IMR-90 (cell line): ENCODE measurements at regions not wholly inside any gene's neighbourhood (a gene's known extent, or its start where the extent isn't known, plus 50 kb on each side); places are given as distances from the start of the nearest gene placed in this dataset.

Experiments used
- ATAC-seq: fragments of 200-7000 bp; cut with Tn5 transposase; 2 replicates; pipeline ENCODE4 v1.9.1; 2020; ENCODE audit warnings: low read depth, mild to moderate bottlenecking, moderate library complexity
- BruUV-seq: library from RNA; stranded (reverse); fragments of 400-500 nt; replicated peaks from 2 replicates; lab custom pipeline; 2021; lab: Mats Ljungman, UMichigan
- CTCF ChIA-PET: fragments of 300-600 bp; formaldehyde crosslinking; extraction: SDS; loops from one replicate; lab custom pipeline; 2021; ENCODE audit warnings: antibody characterized with exemption; lab: Yijun Ruan, JAX
- POLR2A ChIA-PET: fragments of 300-600 bp; sonication (Branson Sonifier 250); formaldehyde crosslinking; loops from one replicate; lab custom pipeline; 2022; ENCODE audit warnings: antibody characterized with exemption; ENCODE audit not compliant: unreplicated experiment; lab: Charles Lee
- DNase-seq: peaks from one replicate; pipeline ENCODE4 v3.0.0; 2013
- H2AFZ ChIP-seq: replicated peaks from 2 replicates; pipeline ENCODE3; 2013; ENCODE audit warnings: low read length, mild to moderate bottlenecking; ENCODE audit not compliant: poor library complexity
- H2AK5ac ChIP-seq: 2 replicates; pipeline ENCODE4 v1.6.1; 2013; ENCODE audit warnings: low read depth, low read length, inconsistent platforms
- H2AK9ac ChIP-seq: replicated peaks from 2 replicates; pipeline ENCODE3; 2013; ENCODE audit warnings: mild to moderate bottlenecking, low read depth, low read length, moderate library complexity; ENCODE audit not compliant: poor library complexity
- H2BK120ac ChIP-seq: 2 replicates; pipeline ENCODE4 v1.6.1; 2013; ENCODE audit warnings: low read depth, low read length, inconsistent platforms
- H2BK15ac ChIP-seq: 3 replicates; pipeline ENCODE4 v1.6.1; 2013; ENCODE audit warnings: low read depth, low read length, inconsistent platforms
- H2BK20ac ChIP-seq: 2 replicates; pipeline ENCODE4 v1.6.1; 2013; ENCODE audit warnings: low read depth, mild to moderate bottlenecking, inconsistent platforms, low read length, moderate library complexity
- H2BK5ac ChIP-seq: 2 replicates; pipeline ENCODE4 v1.6.1; 2013; ENCODE audit warnings: mild to moderate bottlenecking, low read depth, low read length, inconsistent platforms; ENCODE audit not compliant: poor library complexity, severe bottlenecking
- H3K14ac ChIP-seq: replicated peaks from 2 replicates; pipeline ENCODE4 v1.6.1; 2013; ENCODE audit warnings: low read depth, low read length, inconsistent platforms
- H3K18ac ChIP-seq: 2 replicates; pipeline ENCODE4 v1.6.1; 2013; ENCODE audit warnings: low read depth, low read length, control low read depth
- H3K23ac ChIP-seq: 2 replicates; pipeline ENCODE4 v1.6.1; 2013; ENCODE audit warnings: low read depth, low read length, inconsistent platforms
- H3K27ac ChIP-seq: 2 replicates; pipeline ENCODE4 v1.5.1; 2013; ENCODE audit warnings: mild to moderate bottlenecking, control low read depth, low read length; ENCODE audit not compliant: insufficient read depth
- H3K27me3 ChIP-seq: 2 replicates; pipeline ENCODE4 v1.6.1; 2013; ENCODE audit warnings: low read length; ENCODE audit not compliant: control insufficient read depth, insufficient read depth
- H3K36me3 ChIP-seq: 2 replicates; pipeline ENCODE4 v1.6.1; 2013; ENCODE audit warnings: low read length, mixed read lengths; ENCODE audit not compliant: control insufficient read depth, insufficient read depth
- H3K4ac ChIP-seq: 2 replicates; pipeline ENCODE4 v1.6.1; 2013; ENCODE audit warnings: low read depth, low read length, inconsistent platforms
- H3K4me1 ChIP-seq: 2 replicates; pipeline ENCODE4 v1.6.1; 2013; ENCODE audit warnings: low read length, mixed read lengths; ENCODE audit not compliant: control insufficient read depth, insufficient read depth
- H3K4me2 ChIP-seq: 2 replicates; pipeline ENCODE4 v1.6.1; 2013; ENCODE audit warnings: low read depth, mild to moderate bottlenecking, control low read depth, low read length, moderate library complexity
- H3K4me3 ChIP-seq: 2 replicates; pipeline ENCODE4 v1.5.1; 2013; ENCODE audit warnings: low read depth, mild to moderate bottlenecking, control low read depth, low read length, moderate library complexity; ENCODE audit not compliant: insufficient read depth
- H3K56ac ChIP-seq: 2 replicates; pipeline ENCODE4 v1.6.1; 2013; ENCODE audit warnings: low read length, inconsistent platforms; ENCODE audit not compliant: insufficient read depth; ENCODE audit errors: extremely low read depth
- H3K79me1 ChIP-seq, 2 experiments: 2 replicates each; pipeline ENCODE4 v1.6.1; 2013; ENCODE audit warnings: low read length in 2 of 2, inconsistent platforms in 1 of 2, low read depth in 1 of 2
- H3K9ac ChIP-seq: 2 replicates; pipeline ENCODE4 v1.6.1; 2013; ENCODE audit warnings: low read depth, low read length, control low read depth
- H3K9me1 ChIP-seq: 2 replicates; pipeline ENCODE4 v1.6.1; 2013; ENCODE audit warnings: low read length, inconsistent platforms; ENCODE audit not compliant: insufficient read depth
- H3K9me3 ChIP-seq: 2 replicates; pipeline ENCODE4 v1.6.1; 2013; ENCODE audit warnings: low read length; ENCODE audit not compliant: control insufficient read depth, insufficient read depth
- H4K20me1 ChIP-seq: 2 replicates; pipeline ENCODE4 v1.6.1; 2013; ENCODE audit warnings: low read length, inconsistent platforms; ENCODE audit not compliant: insufficient read depth
- H4K5ac ChIP-seq: 2 replicates; pipeline ENCODE4 v1.6.1; 2013; ENCODE audit warnings: mild to moderate bottlenecking, low read depth, low read length, control low read depth
- H4K8ac ChIP-seq, 2 experiments: 2 replicates each; pipeline ENCODE4 v1.6.1; 2013; ENCODE audit warnings: low read depth in 2 of 2, low read length in 2 of 2, control low read depth in 1 of 2, inconsistent platforms in 1 of 2
- H4K91ac ChIP-seq: 2 replicates; pipeline ENCODE4 v1.6.1; 2013; ENCODE audit warnings: low read depth, low read length, inconsistent platforms; ENCODE audit not compliant: insufficient read depth
- BHLHE40 ChIP-seq: fragments of 150-350 bp; IDR thresholded peaks from 2 replicates; pipeline ENCODE4 v1.6.1; 2016; ENCODE audit warnings: mild to moderate bottlenecking, low read depth, low read length
- CEBPB ChIP-seq: IDR thresholded peaks from 2 replicates; pipeline ENCODE4 v1.6.1; 2012; ENCODE audit warnings: low read depth, low read length, improper control_type of control experiment
- CHD1 ChIP-seq: IDR thresholded peaks from 2 replicates; pipeline ENCODE4 v1.6.1; 2012; ENCODE audit warnings: low read depth, low read length, improper control_type of control experiment
- FOS ChIP-seq: fragments of 150-350 bp; IDR thresholded peaks from 2 replicates; pipeline ENCODE4 v1.6.1; 2016; ENCODE audit warnings: low read depth, low read length
- MAFK ChIP-seq: IDR thresholded peaks from 2 replicates; pipeline ENCODE4 v1.6.1; 2012; ENCODE audit warnings: low read depth, low read length, improper control_type of control experiment
- MAZ ChIP-seq: IDR thresholded peaks from 2 replicates; pipeline ENCODE4 v1.6.1; 2012; ENCODE audit warnings: low read depth, mild to moderate bottlenecking, low read length, improper control_type of control experiment, moderate library complexity, borderline replicate concordance
- MXI1 ChIP-seq: IDR thresholded peaks from 2 replicates; pipeline ENCODE4 v1.6.1; 2012; ENCODE audit warnings: low read depth, mild to moderate bottlenecking, low read length, moderate library complexity, borderline replicate concordance
- NFE2L2 ChIP-seq: fragments of 150-350 bp; IDR thresholded peaks from 2 replicates; pipeline ENCODE4 v1.6.1; 2016; ENCODE audit warnings: low read depth, mild to moderate bottlenecking, low read length
- POLR2A ChIP-seq: IDR thresholded peaks from 2 replicates; pipeline ENCODE4 v1.6.1; 2012; ENCODE audit warnings: mild to moderate bottlenecking, low read depth, low read length
- RAD21 ChIP-seq: IDR thresholded peaks from 2 replicates; pipeline ENCODE4 v1.6.1; 2012; ENCODE audit warnings: low read length, improper control_type of control experiment
- RCOR1 ChIP-seq: IDR thresholded peaks from 2 replicates; pipeline ENCODE4 v1.6.1; 2012; ENCODE audit warnings: mild to moderate bottlenecking, low read length, improper control_type of control experiment; ENCODE audit not compliant: insufficient replicate concordance
- RFX5 ChIP-seq: IDR thresholded peaks from 2 replicates; pipeline ENCODE4 v1.8.0; 2012; ENCODE audit warnings: low read depth, mild to moderate bottlenecking, low read length, moderate library complexity
- SMC3 ChIP-seq: fragments of 150-350 bp; IDR thresholded peaks from 2 replicates; pipeline ENCODE4 v1.6.1; 2016; ENCODE audit warnings: low read depth, mild to moderate bottlenecking, antibody characterized with exemption, low read length, moderate library complexity
- USF2 ChIP-seq: fragments of 150-350 bp; IDR thresholded peaks from 2 replicates; pipeline ENCODE4 v1.6.1; 2017; ENCODE audit warnings: mild to moderate bottlenecking, antibody characterized with exemption, low read length, low read depth
- WGBS, 2 experiments: methylation state at CpG; one replicate each; pipeline versions ENCODE4 v1.1.5 to v1.1.7; 2013; ENCODE audit warnings: missing lambda C conversion rate in 2 of 2; ENCODE audit not compliant: insufficient read length in 1 of 2; ENCODE audit errors: extremely low coverage in 2 of 2; 5-methylcytosine and 5-hydroxymethylcytosine counted together
- dilution Hi-C: fragments of 300-500 bp; cut with HindIII; formaldehyde crosslinking; loops from one replicate; pipeline ENCODE4 v1.14.3; 2018; ENCODE audit warnings: low sequenced_read_pairs; ENCODE audit not compliant: unreplicated experiment
- in situ Hi-C: fragments of 300-500 bp; cut with MboI; formaldehyde crosslinking; loops from 3 replicates; pipeline ENCODE4 v1.14.3; 2019; ENCODE audit warnings: low sequenced_read_pairs, inconsistent platforms, mixed read lengths
- intact Hi-C: fragments of 100-400 bp; cut with micrococcal nuclease; formaldehyde crosslinking; loops from 2 replicates; pipeline ENCODE4 v1.10.0; 2022
- TF ChIP-seq, protein P1 (sequence below): conservative IDR thresholded peaks from 2 replicates; pipeline ENCODE4 v1.5.1; 2012; ENCODE audit warnings: mild to moderate bottlenecking, low read depth, low read length, improper control_type of control experiment
- TF ChIP-seq, protein P2 (sequence below): fragments of 150-350 bp; IDR thresholded peaks from 2 replicates; pipeline ENCODE4 v1.6.1; 2016; ENCODE audit warnings: low read depth, mild to moderate bottlenecking, low read length, moderate library complexity, borderline replicate concordance

GRCh38 chr3:106616556-106616955 lies 747.7 kb upstream of the CBLB start:
- ATAC-seq (no peak), DNase-seq (no peak)
- no peak overlapping the region for H3K14ac ChIP-seq
- no peak overlapping the region for H3K56ac ChIP-seq
- 0 out of 2 replicates have a peak, but pooled peaks cover 2% of the 10 kb centered on the region for H3K4me1 ChIP-seq
- dilution Hi-C loops (no loop called here), in situ Hi-C loops (loop anchor here (5.0 kb wide), 1 partner anchor 441 kb away; no protein-coding TSS in a partner anchor), intact Hi-C loops (no loop called here)
- H3K27ac ChIP-seq, result no peak overlapping the region
- WGBS, 2 experiments, result no CpG with 5 or more reads among the region's 3 CpGs
- no peak overlapping the region for H2BK15ac ChIP-seq
- H3K36me3 ChIP-seq, result no peaks in the 10 kb centered on the region
- H2AK5ac ChIP-seq, result no peak overlapping the region
- peak overlapping the region; percentile 36; the same call in 1 of the 2 replicates for H2BK20ac ChIP-seq
- no peak overlapping the region for H4K8ac ChIP-seq
- H4K5ac ChIP-seq, result no peak overlapping the region
- no peak overlapping the region for H2AK9ac ChIP-seq
- no peak overlapping the region for H3K4ac ChIP-seq
- ChIA-PET POLR2A (no interaction called here), CTCF (no interaction called here)
- no peak overlapping the region for H2AFZ ChIP-seq
- no peaks in the 10 kb centered on the region; the same call in 1 of the 2 replicates for H3K9me1 ChIP-seq
- peaks cover 2% of the 10 kb centered on the region; the same call in 1 of the 2 replicates for H3K9me3 ChIP-seq
- no peak overlapping the region for H3K18ac ChIP-seq
- H3K4me2 ChIP-seq, result no peak overlapping the region
- no peaks in the 10 kb centered on the region for H3K79me1 ChIP-seq
- TF ChIP-seq BHLHE40 (no peak), USF2 (no peak), NFE2L2 (no peak), MAFK (no peak), CHD1 (no peak), MXI1 (no peak), RFX5 (no peak), SMC3 (no peak), RCOR1 (no peak), POLR2A (no peak), CEBPB (no peak), MAZ (no peak), FOS (no peak), RAD21 (no peak)
- TF ChIP-seq, protein P1, sequence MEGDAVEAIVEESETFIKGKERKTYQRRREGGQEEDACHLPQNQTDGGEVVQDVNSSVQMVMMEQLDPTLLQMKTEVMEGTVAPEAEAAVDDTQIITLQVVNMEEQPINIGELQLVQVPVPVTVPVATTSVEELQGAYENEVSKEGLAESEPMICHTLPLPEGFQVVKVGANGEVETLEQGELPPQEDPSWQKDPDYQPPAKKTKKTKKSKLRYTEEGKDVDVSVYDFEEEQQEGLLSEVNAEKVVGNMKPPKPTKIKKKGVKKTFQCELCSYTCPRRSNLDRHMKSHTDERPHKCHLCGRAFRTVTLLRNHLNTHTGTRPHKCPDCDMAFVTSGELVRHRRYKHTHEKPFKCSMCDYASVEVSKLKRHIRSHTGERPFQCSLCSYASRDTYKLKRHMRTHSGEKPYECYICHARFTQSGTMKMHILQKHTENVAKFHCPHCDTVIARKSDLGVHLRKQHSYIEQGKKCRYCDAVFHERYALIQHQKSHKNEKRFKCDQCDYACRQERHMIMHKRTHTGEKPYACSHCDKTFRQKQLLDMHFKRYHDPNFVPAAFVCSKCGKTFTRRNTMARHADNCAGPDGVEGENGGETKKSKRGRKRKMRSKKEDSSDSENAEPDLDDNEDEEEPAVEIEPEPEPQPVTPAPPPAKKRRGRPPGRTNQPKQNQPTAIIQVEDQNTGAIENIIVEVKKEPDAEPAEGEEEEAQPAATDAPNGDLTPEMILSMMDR, result no peak
- TF ChIP-seq, protein P2, sequence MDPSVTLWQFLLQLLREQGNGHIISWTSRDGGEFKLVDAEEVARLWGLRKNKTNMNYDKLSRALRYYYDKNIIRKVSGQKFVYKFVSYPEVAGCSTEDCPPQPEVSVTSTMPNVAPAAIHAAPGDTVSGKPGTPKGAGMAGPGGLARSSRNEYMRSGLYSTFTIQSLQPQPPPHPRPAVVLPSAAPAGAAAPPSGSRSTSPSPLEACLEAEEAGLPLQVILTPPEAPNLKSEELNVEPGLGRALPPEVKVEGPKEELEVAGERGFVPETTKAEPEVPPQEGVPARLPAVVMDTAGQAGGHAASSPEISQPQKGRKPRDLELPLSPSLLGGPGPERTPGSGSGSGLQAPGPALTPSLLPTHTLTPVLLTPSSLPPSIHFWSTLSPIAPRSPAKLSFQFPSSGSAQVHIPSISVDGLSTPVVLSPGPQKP, result no peak
- no TSS peak for BruUV-seq
- no peak overlapping the region for H3K23ac ChIP-seq
- no peaks in the 10 kb centered on the region for H4K20me1 ChIP-seq
- no peak overlapping the region for H2BK5ac ChIP-seq
- no peak overlapping the region for H4K91ac ChIP-seq
- peak overlapping the region; percentile 52; the same call in 1 of the 2 replicates for H2BK120ac ChIP-seq
- no peaks in the 10 kb centered on the region for H3K27me3 ChIP-seq
- H3K9ac ChIP-seq, result no peak overlapping the region
- H3K4me3 ChIP-seq, result no peak overlapping the region
